ENCODE measurements at regions not wholly inside any gene's neighbourhood (a gene's known extent, or its start where the extent isn't known, plus 50 kb on each side); places are given as distances from the start of the nearest gene placed in this dataset.

DNA sequence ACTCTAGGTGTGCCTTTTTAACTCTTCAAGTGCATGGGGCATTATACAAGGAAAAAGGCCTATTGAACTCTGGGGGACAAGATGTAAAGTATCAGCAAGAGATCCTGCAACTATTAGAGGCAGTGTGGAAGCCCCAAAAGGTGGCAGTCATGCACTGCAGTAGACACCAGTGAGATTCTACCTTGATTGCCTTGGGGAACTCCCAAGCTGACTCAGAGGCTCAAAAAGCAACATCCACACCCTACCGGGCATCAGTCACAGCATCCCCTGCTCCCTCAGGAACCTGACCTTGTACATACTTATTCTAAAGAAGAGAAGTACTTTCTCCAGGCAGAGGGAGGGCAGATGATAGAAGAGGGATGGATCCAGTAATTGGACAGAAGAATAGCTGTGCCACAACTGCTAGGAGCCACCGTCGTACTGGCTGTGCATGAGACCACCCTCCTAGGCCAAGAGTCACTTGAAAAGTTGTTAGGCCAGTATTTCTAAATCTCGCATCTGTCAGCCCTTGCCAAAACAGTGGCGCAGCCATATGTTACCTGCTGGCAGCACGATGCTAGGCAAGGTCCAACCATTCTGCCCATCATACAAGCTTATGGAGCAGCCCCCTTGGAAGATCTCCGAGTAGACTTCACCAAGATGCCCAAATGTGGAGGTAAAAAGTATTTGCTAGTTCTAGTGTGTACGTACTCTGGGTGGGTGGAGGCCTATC is 523.1 kb upstream of the FRG2C start:
- Histone ChIP-seq H3K9me3 (no peaks in the 10 kb centered on the region), H3K4me1 (ENCODE audit: insufficient read depth) (no peaks in the 10 kb centered on the region), H3K27me3 (no peaks in the 10 kb centered on the region), H3K4me3 (no peak overlapping the region), H3K36me3 (no peaks in the 10 kb centered on the region), H3K27ac (no peak overlapping the region)
- no peak for DNase-seq
- intact Hi-C loops (cut with DNase I): no loop called here
- TF ChIP-seq EP300 (IDR thresholded peaks at IDR 0.05): no peak
- WGBS, 3 donors: 88 to 92% (median 91%) methylated on average over 8 of the region's 8 CpGs

DNA sequence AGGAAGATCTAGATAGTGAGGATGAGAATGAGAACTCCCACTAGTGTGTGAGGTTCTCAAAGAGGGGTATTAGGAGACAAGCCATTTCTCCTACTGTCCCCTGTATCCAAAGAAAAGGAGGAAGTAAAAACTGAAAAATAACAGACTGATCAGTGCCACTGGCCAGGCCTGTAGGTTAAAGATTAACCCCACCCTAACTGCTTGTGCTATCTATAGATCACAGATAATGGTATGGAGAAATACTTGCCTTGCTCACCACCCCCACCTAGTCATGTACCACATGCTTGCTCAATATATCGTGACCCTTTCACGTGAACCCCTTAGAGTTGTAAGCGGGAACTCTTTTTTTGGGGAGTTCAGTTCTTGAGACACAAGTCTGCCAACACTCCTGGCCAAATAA is 519.7 kb upstream of the FRG2C start:
- Histone ChIP-seq H3K4me3 (no peak overlapping the region), H3K4me1 (ENCODE audit: insufficient read depth) (no peaks in the 10 kb centered on the region), H3K27me3 (no peaks in the 10 kb centered on the region), H3K27ac (no peak overlapping the region), H3K9me3 (no peaks in the 10 kb centered on the region), H3K36me3 (no peaks in the 10 kb centered on the region)
- DNase-seq: no peak
- intact Hi-C loops (cut with DNase I): no loop called here
- TF ChIP-seq POLR2A (IDR thresholded peaks at IDR 0.05) (no peak), EP300 (IDR thresholded peaks at IDR 0.05) (no peak)
- TF ChIP-seq, protein P1, sequence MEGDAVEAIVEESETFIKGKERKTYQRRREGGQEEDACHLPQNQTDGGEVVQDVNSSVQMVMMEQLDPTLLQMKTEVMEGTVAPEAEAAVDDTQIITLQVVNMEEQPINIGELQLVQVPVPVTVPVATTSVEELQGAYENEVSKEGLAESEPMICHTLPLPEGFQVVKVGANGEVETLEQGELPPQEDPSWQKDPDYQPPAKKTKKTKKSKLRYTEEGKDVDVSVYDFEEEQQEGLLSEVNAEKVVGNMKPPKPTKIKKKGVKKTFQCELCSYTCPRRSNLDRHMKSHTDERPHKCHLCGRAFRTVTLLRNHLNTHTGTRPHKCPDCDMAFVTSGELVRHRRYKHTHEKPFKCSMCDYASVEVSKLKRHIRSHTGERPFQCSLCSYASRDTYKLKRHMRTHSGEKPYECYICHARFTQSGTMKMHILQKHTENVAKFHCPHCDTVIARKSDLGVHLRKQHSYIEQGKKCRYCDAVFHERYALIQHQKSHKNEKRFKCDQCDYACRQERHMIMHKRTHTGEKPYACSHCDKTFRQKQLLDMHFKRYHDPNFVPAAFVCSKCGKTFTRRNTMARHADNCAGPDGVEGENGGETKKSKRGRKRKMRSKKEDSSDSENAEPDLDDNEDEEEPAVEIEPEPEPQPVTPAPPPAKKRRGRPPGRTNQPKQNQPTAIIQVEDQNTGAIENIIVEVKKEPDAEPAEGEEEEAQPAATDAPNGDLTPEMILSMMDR (IDR thresholded peaks at IDR 0.05): no peak
- WGBS, 3 donors: 90 to 95% (median 92%) methylated on average over 3 of the region's 3 CpGs

DNA sequence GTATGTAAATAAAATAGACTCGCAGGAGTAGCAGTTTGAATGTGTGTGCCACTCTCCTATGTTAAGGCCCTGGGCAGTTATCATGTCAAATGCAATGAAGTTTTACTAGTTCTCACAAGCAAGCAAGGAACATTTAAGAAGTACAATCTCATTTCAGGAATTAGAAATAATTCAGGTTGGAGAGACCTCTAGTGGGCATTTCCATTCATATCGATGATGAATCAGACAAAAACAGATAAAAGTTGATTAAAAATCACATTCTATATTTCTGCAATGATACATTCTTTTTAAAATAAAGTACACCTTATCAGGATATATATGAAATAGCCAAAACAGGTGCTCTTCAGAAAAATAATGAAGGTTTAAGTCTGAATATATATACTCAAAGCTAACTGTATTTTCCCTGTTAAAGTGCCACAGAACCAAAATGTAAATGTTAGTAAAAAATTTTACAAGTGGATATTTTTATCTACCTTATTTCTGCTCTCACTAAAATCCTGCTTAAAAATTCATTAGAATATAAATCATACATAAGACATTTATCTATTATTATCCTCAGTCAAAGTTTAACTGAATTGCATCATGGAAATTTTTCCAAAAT is 492.4 kb upstream of the FRG2C start:
- WGBS, 3 donors: 18 to 20% (median 19%) methylated on average over 2 of the region's 2 CpGs
- intact Hi-C loops (cut with DNase I): no loop called here
- no peaks in the 10 kb centered on the region for H3K36me3 ChIP-seq
- no peak for DNase-seq
- H3K27me3 ChIP-seq: no peaks in the 10 kb centered on the region
- no peaks in the 10 kb centered on the region for H3K4me1 ChIP-seq (ENCODE audit: insufficient read depth)
- no peaks in the 10 kb centered on the region for H3K9me3 ChIP-seq
- H3K4me3 ChIP-seq: no peak overlapping the region
- TF ChIP-seq POLR2A (IDR thresholded peaks at IDR 0.05) (no peak), EP300 (IDR thresholded peaks at IDR 0.05) (no peak)
- TF ChIP-seq, protein P1 (IDR thresholded peaks at IDR 0.05): no peak
- H3K27ac ChIP-seq: no peak overlapping the region

DNA sequence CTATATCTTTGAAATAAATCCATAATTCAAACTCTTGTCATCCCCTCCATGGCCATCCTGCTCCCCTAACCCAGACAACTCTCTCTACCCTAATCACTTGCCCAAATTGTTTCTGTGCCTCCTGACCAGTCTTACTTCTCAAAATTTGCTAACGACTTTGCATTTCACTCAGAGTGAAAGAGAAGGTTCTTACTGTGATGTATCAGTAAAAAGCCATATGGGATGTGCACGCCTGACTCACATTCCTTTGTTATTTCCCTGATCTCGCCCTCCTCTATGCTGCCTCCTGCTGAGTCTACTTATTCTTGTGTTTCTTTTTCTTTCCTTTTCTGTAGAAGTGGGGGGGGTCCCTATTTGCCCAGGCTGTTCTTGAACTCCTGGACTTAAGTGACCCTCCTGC is 487.2 kb upstream of the FRG2C start:
- DNase-seq: no peak
- intact Hi-C loops (cut with DNase I): no loop called here
- Histone ChIP-seq H3K4me1 (ENCODE audit: insufficient read depth) (no peaks in the 10 kb centered on the region), H3K27me3 (no peaks in the 10 kb centered on the region), H3K9me3 (no peaks in the 10 kb centered on the region), H3K4me3 (no peak overlapping the region), H3K36me3 (no peaks in the 10 kb centered on the region), H3K27ac (no peak overlapping the region)
- TF ChIP-seq POLR2A (IDR thresholded peaks at IDR 0.05) (no peak), EP300 (IDR thresholded peaks at IDR 0.05) (no peak)
- TF ChIP-seq, protein P1 (IDR thresholded peaks at IDR 0.05): no peak
- 49 to 59% (median 52%) methylated on average over 3 of the region's 3 CpGs for WGBS, 3 donors

DNA sequence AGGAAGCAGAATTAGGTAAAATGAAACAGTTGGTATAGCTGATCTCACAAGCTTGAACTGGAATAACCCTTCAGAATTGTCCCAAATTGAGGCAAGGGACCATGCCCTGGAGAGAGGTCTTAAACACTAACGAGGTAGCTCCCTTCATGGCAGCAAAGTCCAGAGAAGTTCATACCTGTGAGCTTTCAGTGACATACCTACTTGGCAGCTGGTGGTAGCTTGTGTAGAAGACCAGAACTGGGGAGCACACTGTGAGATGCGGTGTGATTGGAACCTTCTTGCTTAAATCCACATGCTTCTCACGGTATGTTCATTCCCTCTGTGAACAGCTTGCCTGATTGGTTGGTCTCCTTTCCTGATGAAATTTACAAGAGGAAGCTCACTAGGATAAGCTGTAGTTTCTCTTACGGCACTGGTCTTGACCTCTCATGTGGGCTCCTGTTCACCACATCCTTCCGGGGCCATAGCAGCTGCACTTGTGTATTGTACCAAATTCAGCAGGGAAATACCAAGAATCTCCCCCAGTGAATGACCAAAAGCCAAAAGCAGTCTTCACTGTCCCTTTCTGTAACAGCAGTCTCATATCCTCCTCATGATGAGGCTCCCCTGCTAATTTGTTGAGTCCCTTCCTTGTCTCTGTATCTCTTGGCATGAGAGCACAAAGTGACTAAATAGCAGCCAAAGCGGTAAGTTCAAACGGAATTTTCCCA is 483.7 kb upstream of the FRG2C start:
- no peaks in the 10 kb centered on the region for H3K27me3 ChIP-seq
- no peak overlapping the region for H3K4me3 ChIP-seq
- 77 to 89% (median 80%) methylated on average over 7 of the region's 7 CpGs for WGBS, 3 donors
- H3K36me3 ChIP-seq: no peaks in the 10 kb centered on the region
- intact Hi-C loops (cut with DNase I): no loop called here
- no peak for TF ChIP-seq POLR2A (IDR thresholded peaks at IDR 0.05)
- TF ChIP-seq EP300 (IDR thresholded peaks at IDR 0.05): no peak
- TF ChIP-seq, protein P1 (IDR thresholded peaks at IDR 0.05): no peak
- H3K27ac ChIP-seq: no peak overlapping the region
- DNase-seq: no peak
- H3K4me1 ChIP-seq (ENCODE audit: insufficient read depth): no peaks in the 10 kb centered on the region
- H3K9me3 ChIP-seq: no peaks in the 10 kb centered on the region
